ENCODE measurements at regions not wholly inside any gene's neighbourhood (a gene's known extent, or its start where the extent isn't known, plus 50 kb on each side); places are given as distances from the start of the nearest gene placed in this dataset.

GRCh38 chr1:38609166-38610025 lies 250.2 kb downstream of the RRAGC start:
- Mint-ChIP-seq H3K4me1 (ENCODE audit: low read depth) (no peaks in the 10 kb centered on the region), H3K27me3 (peaks cover 18% of the 10 kb centered on the region), H3K4me3 (no peak overlapping the region), H3K27ac (no peak overlapping the region), H3K36me3 (ENCODE audit: low read depth) (no peaks in the 10 kb centered on the region), H3K9me3 (no peaks in the 10 kb centered on the region)
- DNase-seq: no peak

- Mint-ChIP-seq H3K27ac (no peak overlapping the region), H3K27me3 (peaks cover 18% of the 10 kb centered on the region), H3K4me3 (no peak overlapping the region), H3K4me1 (ENCODE audit: low read depth) (no peaks in the 10 kb centered on the region), H3K36me3 (ENCODE audit: low read depth) (no peaks in the 10 kb centered on the region), H3K9me3 (no peaks in the 10 kb centered on the region)
- DNase-seq: no peak
Observed at GRCh38 chr1:38608202-38608864, 251.2 kb downstream of the RRAGC start.

- no peaks in the 10 kb centered on the region for H3K36me3 Mint-ChIP-seq (ENCODE audit: low read depth)
- DNase-seq: no peak
- H3K4me3 Mint-ChIP-seq: no peak overlapping the region
- H3K9me3 Mint-ChIP-seq: no peaks in the 10 kb centered on the region
- no peaks in the 10 kb centered on the region for H3K4me1 Mint-ChIP-seq (ENCODE audit: low read depth)
- no peak overlapping the region for H3K27ac Mint-ChIP-seq
- H3K27me3 Mint-ChIP-seq: peaks cover 10% of the 10 kb centered on the region
Observed at GRCh38 chr1:38607526-38607925, 252.0 kb downstream of the RRAGC start.

- no peaks in the 10 kb centered on the region for H3K36me3 Mint-ChIP-seq (ENCODE audit: low read depth)
- H3K27ac Mint-ChIP-seq: no peak overlapping the region
- no peaks in the 10 kb centered on the region for H3K9me3 Mint-ChIP-seq
- H3K4me3 Mint-ChIP-seq: no peak overlapping the region
- no peaks in the 10 kb centered on the region for H3K4me1 Mint-ChIP-seq (ENCODE audit: low read depth)
- H3K27me3 Mint-ChIP-seq: peaks cover 9% of the 10 kb centered on the region
- DNase-seq: no peak
Observed at GRCh38 chr1:38605063-38605462, 254.5 kb downstream of the RRAGC start.

GRCh38 chr1:38603907-38604306 lies 255.7 kb downstream of the RRAGC start:
- Mint-ChIP-seq H3K4me1 (ENCODE audit: low read depth) (no peaks in the 10 kb centered on the region), H3K27me3 (peaks cover 3% of the 10 kb centered on the region), H3K4me3 (no peak overlapping the region), H3K9me3 (no peaks in the 10 kb centered on the region), H3K36me3 (ENCODE audit: low read depth) (no peaks in the 10 kb centered on the region), H3K27ac (no peak overlapping the region)
- no peak for DNase-seq

- H3K36me3 Mint-ChIP-seq (ENCODE audit: low read depth): no peaks in the 10 kb centered on the region
- H3K4me1 Mint-ChIP-seq (ENCODE audit: low read depth): no peaks in the 10 kb centered on the region
- DNase-seq: no peak
- peaks cover 9% of the 10 kb centered on the region for H3K27me3 Mint-ChIP-seq
- no peaks in the 10 kb centered on the region for H3K9me3 Mint-ChIP-seq
- no peak overlapping the region for H3K27ac Mint-ChIP-seq
- H3K4me3 Mint-ChIP-seq: no peak overlapping the region
Observed at GRCh38 chr1:38600905-38601304, 258.7 kb downstream of the RRAGC start.

- H3K4me1 Mint-ChIP-seq (ENCODE audit: low read depth): no peaks in the 10 kb centered on the region
- H3K36me3 Mint-ChIP-seq (ENCODE audit: low read depth): no peaks in the 10 kb centered on the region
- peaks cover under 1% of the 10 kb centered on the region for H3K9me3 Mint-ChIP-seq
- H3K27ac Mint-ChIP-seq: no peak overlapping the region
- no peak overlapping the region for H3K4me3 Mint-ChIP-seq
- H3K27me3 Mint-ChIP-seq: peaks cover 15% of the 10 kb centered on the region
- DNase-seq: no peak
Observed at GRCh38 chr1:38600286-38600685, 259.3 kb downstream of the RRAGC start.

GRCh38 chr1:38598118-38598517 lies 261.5 kb downstream of the RRAGC start:
- no peaks in the 10 kb centered on the region for H3K4me1 Mint-ChIP-seq (ENCODE audit: low read depth)
- DNase-seq: no peak
- H3K4me3 Mint-ChIP-seq: no peak overlapping the region
- no peak overlapping the region for H3K27ac Mint-ChIP-seq
- no peaks in the 10 kb centered on the region for H3K36me3 Mint-ChIP-seq (ENCODE audit: low read depth)
- peaks cover 27% of the 10 kb centered on the region for H3K27me3 Mint-ChIP-seq
- H3K9me3 Mint-ChIP-seq: peaks cover 8% of the 10 kb centered on the region

- no peak overlapping the region for H3K27ac Mint-ChIP-seq
- H3K9me3 Mint-ChIP-seq: peaks cover 5% of the 10 kb centered on the region
- H3K4me1 Mint-ChIP-seq (ENCODE audit: low read depth): peaks cover 9% of the 10 kb centered on the region
- H3K27me3 Mint-ChIP-seq: peaks cover 7% of the 10 kb centered on the region
- no peak overlapping the region for H3K4me3 Mint-ChIP-seq
- DNase-seq: no peak
- no peaks in the 10 kb centered on the region for H3K36me3 Mint-ChIP-seq (ENCODE audit: low read depth)
Observed at GRCh38 chr1:38589036-38589435, 270.5 kb downstream of the RRAGC start.

- H3K27ac Mint-ChIP-seq: no peak overlapping the region
- no peak for DNase-seq
- peaks cover 4% of the 10 kb centered on the region for H3K9me3 Mint-ChIP-seq
- no peak overlapping the region for H3K4me3 Mint-ChIP-seq
- H3K4me1 Mint-ChIP-seq (ENCODE audit: low read depth): peaks cover 9% of the 10 kb centered on the region
- no peaks in the 10 kb centered on the region for H3K36me3 Mint-ChIP-seq (ENCODE audit: low read depth)
- H3K27me3 Mint-ChIP-seq: peaks cover 3% of the 10 kb centered on the region
Observed at GRCh38 chr1:38587766-38588165, 271.8 kb downstream of the RRAGC start.

GRCh38 chr1:38586993-38587646 lies 272.5 kb downstream of the RRAGC start:
- no peak overlapping the region for H3K4me3 Mint-ChIP-seq
- H3K9me3 Mint-ChIP-seq: no peaks in the 10 kb centered on the region
- H3K4me1 Mint-ChIP-seq (ENCODE audit: low read depth): peaks cover 9% of the 10 kb centered on the region
- H3K36me3 Mint-ChIP-seq (ENCODE audit: low read depth): no peaks in the 10 kb centered on the region
- H3K27me3 Mint-ChIP-seq: peaks cover 3% of the 10 kb centered on the region
- no peak overlapping the region for H3K27ac Mint-ChIP-seq
- peak; percentile 73 for DNase-seq

- Mint-ChIP-seq H3K4me1 (ENCODE audit: low read depth) (peaks cover 9% of the 10 kb centered on the region), H3K9me3 (no peaks in the 10 kb centered on the region), H3K27me3 (peaks cover 3% of the 10 kb centered on the region), H3K4me3 (no peak overlapping the region), H3K27ac (no peak overlapping the region), H3K36me3 (ENCODE audit: low read depth) (no peaks in the 10 kb centered on the region)
- DNase-seq: no peak
Observed at GRCh38 chr1:38585971-38586370, 273.6 kb downstream of the RRAGC start.

- no peak for DNase-seq
- Mint-ChIP-seq H3K4me3 (no peak overlapping the region), H3K27me3 (peaks cover 3% of the 10 kb centered on the region), H3K27ac (no peak overlapping the region), H3K4me1 (ENCODE audit: low read depth) (peaks cover 9% of the 10 kb centered on the region), H3K36me3 (ENCODE audit: low read depth) (no peaks in the 10 kb centered on the region), H3K9me3 (no peaks in the 10 kb centered on the region)
Observed at GRCh38 chr1:38585460-38585859, 274.1 kb downstream of the RRAGC start.

- Mint-ChIP-seq H3K4me3 (no peak overlapping the region), H3K4me1 (ENCODE audit: low read depth) (peaks cover 9% of the 10 kb centered on the region), H3K36me3 (ENCODE audit: low read depth) (no peaks in the 10 kb centered on the region), H3K9me3 (no peaks in the 10 kb centered on the region), H3K27ac (no peak overlapping the region), H3K27me3 (peaks cover 6% of the 10 kb centered on the region)
- no peak for DNase-seq
Observed at GRCh38 chr1:38584448-38585355, 274.9 kb downstream of the RRAGC start.

All from activated T-cell treated with anti-CD3 and anti-CD28 coated beads, Interleukin-2, amount 50 U/mL, for 24 hours (primary cell).